Ishikawa (cell line): ENCODE measurements at regions not wholly inside any gene's neighbourhood (a gene's known extent, or its start where the extent isn't known, plus 50 kb on each side); places are given as distances from the start of the nearest gene placed in this dataset.

Experiments used
- CEBPB ChIP-seq: IDR thresholded peaks from 2 replicates; pipeline ENCODE4 v1.6.1; 2012
- CREB1 ChIP-seq: IDR thresholded peaks from 2 replicates; pipeline ENCODE4 v1.6.1; 2012; ENCODE audit warnings: low read depth
- EGR1 ChIP-seq: IDR thresholded peaks from 2 replicates; pipeline ENCODE4 v1.6.1; 2012
- EP300 ChIP-seq: IDR thresholded peaks from 2 replicates; pipeline ENCODE4 v1.6.1; 2012; ENCODE audit warnings: borderline replicate concordance
- FOXM1 ChIP-seq: IDR thresholded peaks from 2 replicates; pipeline ENCODE4 v1.6.1; 2012; ENCODE audit warnings: low read depth, borderline replicate concordance
- NFIC ChIP-seq: IDR thresholded peaks from 2 replicates; pipeline ENCODE4 v1.6.1; 2012
- RAD21 ChIP-seq: IDR thresholded peaks from 2 replicates; pipeline ENCODE4 v1.6.1; 2012; ENCODE audit warnings: low read depth
- TAF1 ChIP-seq: IDR thresholded peaks from 2 replicates; pipeline ENCODE4 v1.6.1; 2012; ENCODE audit warnings: low read depth, mild to moderate bottlenecking
- TCF12 ChIP-seq: IDR thresholded peaks from 2 replicates; pipeline ENCODE4 v1.6.1; 2012; ENCODE audit warnings: low read depth
- TEAD4 ChIP-seq: IDR thresholded peaks from 2 replicates; pipeline ENCODE4 v1.6.1; 2012
- YY1 ChIP-seq: IDR thresholded peaks from 2 replicates; pipeline ENCODE4 v1.6.1; 2012; ENCODE audit warnings: low read depth
- TF ChIP-seq, protein P1 (sequence below): IDR thresholded peaks from 2 replicates; pipeline ENCODE4 v1.6.1; 2012; ENCODE audit warnings: low read depth, mild to moderate bottlenecking
- TF ChIP-seq, protein P2 (sequence below): IDR thresholded peaks from 2 replicates; pipeline ENCODE4 v1.6.1; 2012
- TF ChIP-seq, protein P3 (sequence below): IDR thresholded peaks from 2 replicates; pipeline ENCODE4 v1.6.1; 2012

GRCh38 chrX:5702890-5703289 lies 525.8 kb downstream of the NLGN4X start:
- TF ChIP-seq CREB1 (no peak), RAD21 (no peak), YY1 (no peak), CEBPB (no peak), EGR1 (no peak), NFIC (no peak), FOXM1 (no peak), TAF1 (no peak), EP300 (no peak), TEAD4 (no peak), TCF12 (no peak)
- TF ChIP-seq, protein P1, sequence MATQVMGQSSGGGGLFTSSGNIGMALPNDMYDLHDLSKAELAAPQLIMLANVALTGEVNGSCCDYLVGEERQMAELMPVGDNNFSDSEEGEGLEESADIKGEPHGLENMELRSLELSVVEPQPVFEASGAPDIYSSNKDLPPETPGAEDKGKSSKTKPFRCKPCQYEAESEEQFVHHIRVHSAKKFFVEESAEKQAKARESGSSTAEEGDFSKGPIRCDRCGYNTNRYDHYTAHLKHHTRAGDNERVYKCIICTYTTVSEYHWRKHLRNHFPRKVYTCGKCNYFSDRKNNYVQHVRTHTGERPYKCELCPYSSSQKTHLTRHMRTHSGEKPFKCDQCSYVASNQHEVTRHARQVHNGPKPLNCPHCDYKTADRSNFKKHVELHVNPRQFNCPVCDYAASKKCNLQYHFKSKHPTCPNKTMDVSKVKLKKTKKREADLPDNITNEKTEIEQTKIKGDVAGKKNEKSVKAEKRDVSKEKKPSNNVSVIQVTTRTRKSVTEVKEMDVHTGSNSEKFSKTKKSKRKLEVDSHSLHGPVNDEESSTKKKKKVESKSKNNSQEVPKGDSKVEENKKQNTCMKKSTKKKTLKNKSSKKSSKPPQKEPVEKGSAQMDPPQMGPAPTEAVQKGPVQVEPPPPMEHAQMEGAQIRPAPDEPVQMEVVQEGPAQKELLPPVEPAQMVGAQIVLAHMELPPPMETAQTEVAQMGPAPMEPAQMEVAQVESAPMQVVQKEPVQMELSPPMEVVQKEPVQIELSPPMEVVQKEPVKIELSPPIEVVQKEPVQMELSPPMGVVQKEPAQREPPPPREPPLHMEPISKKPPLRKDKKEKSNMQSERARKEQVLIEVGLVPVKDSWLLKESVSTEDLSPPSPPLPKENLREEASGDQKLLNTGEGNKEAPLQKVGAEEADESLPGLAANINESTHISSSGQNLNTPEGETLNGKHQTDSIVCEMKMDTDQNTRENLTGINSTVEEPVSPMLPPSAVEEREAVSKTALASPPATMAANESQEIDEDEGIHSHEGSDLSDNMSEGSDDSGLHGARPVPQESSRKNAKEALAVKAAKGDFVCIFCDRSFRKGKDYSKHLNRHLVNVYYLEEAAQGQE, result no peak
- TF ChIP-seq, protein P2, sequence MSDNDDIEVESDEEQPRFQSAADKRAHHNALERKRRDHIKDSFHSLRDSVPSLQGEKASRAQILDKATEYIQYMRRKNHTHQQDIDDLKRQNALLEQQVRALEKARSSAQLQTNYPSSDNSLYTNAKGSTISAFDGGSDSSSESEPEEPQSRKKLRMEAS, result no peak
- TF ChIP-seq, protein P3, sequence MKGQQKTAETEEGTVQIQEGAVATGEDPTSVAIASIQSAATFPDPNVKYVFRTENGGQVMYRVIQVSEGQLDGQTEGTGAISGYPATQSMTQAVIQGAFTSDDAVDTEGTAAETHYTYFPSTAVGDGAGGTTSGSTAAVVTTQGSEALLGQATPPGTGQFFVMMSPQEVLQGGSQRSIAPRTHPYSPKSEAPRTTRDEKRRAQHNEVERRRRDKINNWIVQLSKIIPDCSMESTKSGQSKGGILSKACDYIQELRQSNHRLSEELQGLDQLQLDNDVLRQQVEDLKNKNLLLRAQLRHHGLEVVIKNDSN, result no peak
